Type B pancreatic cell (in vitro differentiated cells): ENCODE measurements at regions not wholly inside any gene's neighbourhood (a gene's known extent, or its start where the extent isn't known, plus 50 kb on each side); places are given as distances from the start of the nearest gene placed in this dataset.
"Not testable (repeated sequence)": the region's sequence is repeated elsewhere in the genome, so short reads cannot be mapped to it uniquely, and the experiment has no call there.

Source experiments
- DNase-seq: peaks from one replicate; pipeline ENCODE4 v3.0.0; 2021; ENCODE audit warnings: mixed read lengths; ENCODE audit not compliant: unreplicated experiment; ENCODE audit errors: extremely low spot score
- H3K27ac Mint-ChIP-seq: 2 replicates; pipeline ENCODE4 v1.8.0; 2021; ENCODE audit warnings: mild to moderate bottlenecking, mixed read lengths
- H3K27me3 Mint-ChIP-seq: 2 replicates; pipeline ENCODE4 v1.8.0; 2021; ENCODE audit warnings: mixed read lengths
- H3K36me3 Mint-ChIP-seq: 2 replicates; pipeline ENCODE4 v1.8.0; 2021; ENCODE audit warnings: mixed read lengths
- H3K4me1 Mint-ChIP-seq: one replicate; pipeline ENCODE4 v1.8.0; 2021; ENCODE audit warnings: mixed read lengths; ENCODE audit not compliant: unreplicated experiment
- H3K4me3 Mint-ChIP-seq: 2 replicates; pipeline ENCODE4 v1.8.0; 2021; ENCODE audit warnings: mild to moderate bottlenecking, mixed read lengths
- H3K9me3 Mint-ChIP-seq: 2 replicates; pipeline ENCODE4 v1.8.0; 2021; ENCODE audit warnings: mixed read lengths
- TF ChIP-seq, protein P1 (sequence below): fragments of 200-600 bp; sonication (generic); conservative IDR thresholded peaks from 2 replicates; pipeline ENCODE4 v1.5.0; 2021; ENCODE audit warnings: antibody characterized with exemption, mild to moderate bottlenecking

DNA sequence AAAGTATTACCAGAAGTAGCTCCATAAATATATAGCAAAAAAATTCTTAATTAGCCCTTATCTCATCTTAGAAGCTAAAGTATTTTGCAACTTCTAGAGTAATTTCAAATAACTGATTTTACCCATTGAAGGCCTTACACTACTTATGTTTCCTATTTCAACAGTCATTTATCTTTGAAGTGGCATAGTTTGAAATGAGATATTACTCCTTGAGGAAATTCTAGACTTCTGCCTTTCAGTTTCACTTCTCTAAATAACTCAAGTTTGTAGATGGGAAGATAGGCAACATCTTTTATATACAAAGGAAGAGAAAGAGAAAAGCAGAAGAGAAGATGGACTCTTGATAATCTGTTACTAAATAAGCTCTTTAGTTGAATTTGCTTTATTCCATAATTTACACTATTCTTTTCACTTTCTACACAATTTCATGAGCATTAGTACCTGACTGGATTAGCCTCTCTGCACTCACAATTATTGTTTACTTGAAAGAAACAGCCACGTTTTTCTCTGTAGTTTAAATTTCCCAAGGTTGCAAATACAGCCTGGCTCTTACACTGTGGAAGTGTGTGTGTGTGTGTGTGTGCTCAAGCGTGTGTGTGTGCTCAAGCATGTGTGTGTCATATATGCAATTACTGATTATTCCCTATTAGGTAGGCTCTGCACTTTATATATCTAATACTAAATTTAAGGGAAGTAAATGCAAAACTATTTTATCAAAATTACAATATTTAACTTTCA is 60.6 kb upstream of the EMB start:
- DNase-seq = no peak
- Mint-ChIP-seq H3K4me3 (no peak overlapping the region), H3K36me3 (no peaks in the 10 kb centered on the region), H3K4me1 (no peaks in the 10 kb centered on the region), H3K9me3 (no peaks in the 10 kb centered on the region), H3K27ac (no peak overlapping the region), H3K27me3 (no peaks in the 10 kb centered on the region)
- TF ChIP-seq, protein P1, sequence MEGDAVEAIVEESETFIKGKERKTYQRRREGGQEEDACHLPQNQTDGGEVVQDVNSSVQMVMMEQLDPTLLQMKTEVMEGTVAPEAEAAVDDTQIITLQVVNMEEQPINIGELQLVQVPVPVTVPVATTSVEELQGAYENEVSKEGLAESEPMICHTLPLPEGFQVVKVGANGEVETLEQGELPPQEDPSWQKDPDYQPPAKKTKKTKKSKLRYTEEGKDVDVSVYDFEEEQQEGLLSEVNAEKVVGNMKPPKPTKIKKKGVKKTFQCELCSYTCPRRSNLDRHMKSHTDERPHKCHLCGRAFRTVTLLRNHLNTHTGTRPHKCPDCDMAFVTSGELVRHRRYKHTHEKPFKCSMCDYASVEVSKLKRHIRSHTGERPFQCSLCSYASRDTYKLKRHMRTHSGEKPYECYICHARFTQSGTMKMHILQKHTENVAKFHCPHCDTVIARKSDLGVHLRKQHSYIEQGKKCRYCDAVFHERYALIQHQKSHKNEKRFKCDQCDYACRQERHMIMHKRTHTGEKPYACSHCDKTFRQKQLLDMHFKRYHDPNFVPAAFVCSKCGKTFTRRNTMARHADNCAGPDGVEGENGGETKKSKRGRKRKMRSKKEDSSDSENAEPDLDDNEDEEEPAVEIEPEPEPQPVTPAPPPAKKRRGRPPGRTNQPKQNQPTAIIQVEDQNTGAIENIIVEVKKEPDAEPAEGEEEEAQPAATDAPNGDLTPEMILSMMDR = no peak

- H3K4me3 Mint-ChIP-seq, H3K27me3 Mint-ChIP-seq, H3K36me3 Mint-ChIP-seq, H3K27ac Mint-ChIP-seq, DNase-seq, H3K4me1 Mint-ChIP-seq, H3K9me3 Mint-ChIP-seq: not testable (repeated sequence)
- TF ChIP-seq, protein P1 = peak; percentile 70
Observed at GRCh38 chr5:50513028-50513457, 72.0 kb upstream of the EMB start.

DNA sequence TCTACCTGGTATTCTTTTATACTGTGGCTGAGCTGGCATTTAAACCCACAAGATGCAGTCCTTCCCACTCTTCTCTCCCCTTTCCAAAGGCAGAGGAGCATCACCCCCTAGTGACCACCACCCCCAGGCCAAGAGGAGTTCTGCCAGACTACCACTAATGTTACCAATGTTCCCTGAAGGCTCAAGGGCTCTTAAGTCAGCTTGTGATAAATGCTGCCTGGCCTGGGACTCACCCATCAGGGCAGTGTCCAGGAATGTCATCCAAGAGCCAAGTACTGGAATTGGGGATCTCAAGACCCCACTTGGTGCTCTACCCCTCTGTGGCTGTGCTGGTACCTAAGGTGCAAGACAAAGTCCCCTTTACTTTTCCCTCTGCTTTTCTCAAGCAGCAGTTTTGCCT is 80.0 kb upstream of the EMB start:
- H3K36me3 Mint-ChIP-seq, H3K4me1 Mint-ChIP-seq, H3K27ac Mint-ChIP-seq, DNase-seq, H3K4me3 Mint-ChIP-seq, H3K27me3 Mint-ChIP-seq, H3K9me3 Mint-ChIP-seq: not testable (repeated sequence)

- H3K9me3 Mint-ChIP-seq, H3K4me3 Mint-ChIP-seq, H3K27me3 Mint-ChIP-seq, H3K27ac Mint-ChIP-seq, H3K36me3 Mint-ChIP-seq, H3K4me1 Mint-ChIP-seq, DNase-seq: not testable (repeated sequence)
Observed at GRCh38 chr5:50527514-50528060, 86.5 kb upstream of the EMB start.

- no peaks in the 10 kb centered on the region for H3K4me1 Mint-ChIP-seq
- TF ChIP-seq, protein P1 = no peak
- H3K4me3 Mint-ChIP-seq = no peak overlapping the region
- no peaks in the 10 kb centered on the region for H3K9me3 Mint-ChIP-seq
- no peaks in the 10 kb centered on the region for H3K36me3 Mint-ChIP-seq
- no peak overlapping the region for H3K27ac Mint-ChIP-seq
- DNase-seq = no peak
- no peaks in the 10 kb centered on the region for H3K27me3 Mint-ChIP-seq
Observed at GRCh38 chr5:50535393-50535792, 94.3 kb upstream of the EMB start.

DNA sequence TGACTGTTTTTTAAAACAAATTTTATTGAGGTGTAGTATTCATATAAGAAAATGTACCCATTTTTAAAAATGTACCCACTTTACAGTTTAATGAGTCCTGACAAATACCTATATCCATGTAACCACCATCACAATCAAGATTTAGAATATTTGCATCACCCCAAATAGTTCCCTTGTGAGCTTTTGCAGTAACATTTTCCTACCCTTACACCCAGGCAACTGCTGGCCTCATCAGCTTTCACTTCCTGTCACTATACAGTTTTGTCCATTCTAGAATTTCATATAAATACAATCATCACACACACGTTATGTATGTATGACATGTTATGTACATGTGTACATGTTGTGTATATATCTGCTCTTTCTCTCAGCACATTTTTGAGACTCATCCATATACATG is 96.4 kb upstream of the EMB start:
- H3K4me1 Mint-ChIP-seq, H3K27ac Mint-ChIP-seq, H3K36me3 Mint-ChIP-seq, H3K4me3 Mint-ChIP-seq, H3K9me3 Mint-ChIP-seq, H3K27me3 Mint-ChIP-seq, DNase-seq: not testable (repeated sequence)

- H3K27me3 Mint-ChIP-seq = no peaks in the 10 kb centered on the region
- H3K4me1 Mint-ChIP-seq = no peaks in the 10 kb centered on the region
- no peak overlapping the region for H3K4me3 Mint-ChIP-seq
- no peak overlapping the region for H3K27ac Mint-ChIP-seq
- TF ChIP-seq, protein P1 = no peak
- no peaks in the 10 kb centered on the region for H3K36me3 Mint-ChIP-seq
- DNase-seq = no peak
- H3K9me3 Mint-ChIP-seq = no peaks in the 10 kb centered on the region
Observed at GRCh38 chr5:50547303-50547702, 106.2 kb upstream of the EMB start.
